ENCODE measurements at regions not wholly inside any gene's neighbourhood (a gene's known extent, or its start where the extent isn't known, plus 50 kb on each side); places are given as distances from the start of the nearest gene placed in this dataset.

- H3K27ac ChIP-seq = no peak overlapping the region
- no peak for TF ChIP-seq CTCF (IDR thresholded peaks at IDR 0.05)
- TF ChIP-seq ZFX (IDR thresholded peaks at IDR 0.05; ENCODE audit: borderline replicate concordance) = no peak
Measured at GRCh38 chr14:96727980-96728717, 69.0 kb upstream of the VRK1 start.

GRCh38 chr14:96729889-96730288, 67.3 kb upstream of the VRK1 start:
- TF ChIP-seq ZFX (IDR thresholded peaks at IDR 0.05; ENCODE audit: borderline replicate concordance) (no peak), CTCF (IDR thresholded peaks at IDR 0.05) (no peak)
- H3K27ac ChIP-seq = no peak overlapping the region

GRCh38 chr14:96730386-96730785, 66.8 kb upstream of the VRK1 start:
- no peak overlapping the region for H3K27ac ChIP-seq
- TF ChIP-seq CTCF (IDR thresholded peaks at IDR 0.05) (no peak), ZFX (IDR thresholded peaks at IDR 0.05; ENCODE audit: borderline replicate concordance) (no peak)

DNA sequence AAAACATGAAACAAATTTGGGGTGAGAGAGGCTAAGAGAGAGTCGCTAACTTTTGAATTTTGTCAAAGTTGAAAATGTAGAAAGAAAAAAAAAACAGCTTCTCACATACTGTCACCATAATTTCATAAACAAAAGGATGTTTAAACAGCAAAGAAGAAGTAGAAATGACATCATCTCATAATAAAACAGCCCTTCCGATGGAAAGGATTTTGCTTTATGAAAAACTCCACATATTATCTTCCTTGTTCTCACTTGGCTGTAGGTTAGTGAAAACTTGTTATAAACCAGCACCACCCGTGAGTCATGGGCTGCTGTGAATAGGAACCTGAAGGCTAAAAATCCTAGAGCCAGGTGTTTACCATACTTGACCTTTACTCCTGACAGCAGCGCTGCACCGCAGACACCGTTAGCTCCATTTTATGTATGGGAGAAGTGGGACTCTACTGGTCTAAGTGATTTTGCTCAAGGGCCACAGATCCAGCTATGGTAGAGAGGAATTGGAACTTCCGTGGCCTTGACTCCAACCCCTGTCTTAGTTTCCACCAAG, 63.0 kb upstream of the VRK1 start:
- TF ChIP-seq ZFX (IDR thresholded peaks at IDR 0.05; ENCODE audit: borderline replicate concordance) (no peak), CTCF (IDR thresholded peaks at IDR 0.05) (no peak)
- H3K27ac ChIP-seq = no peak overlapping the region

GRCh38 chr14:96735526-96735925, 61.7 kb upstream of the VRK1 start:
- no peak for TF ChIP-seq ZFX (IDR thresholded peaks at IDR 0.05; ENCODE audit: borderline replicate concordance)
- TF ChIP-seq CTCF (IDR thresholded peaks at IDR 0.05) = no peak
- H3K27ac ChIP-seq = no peak overlapping the region

DNA sequence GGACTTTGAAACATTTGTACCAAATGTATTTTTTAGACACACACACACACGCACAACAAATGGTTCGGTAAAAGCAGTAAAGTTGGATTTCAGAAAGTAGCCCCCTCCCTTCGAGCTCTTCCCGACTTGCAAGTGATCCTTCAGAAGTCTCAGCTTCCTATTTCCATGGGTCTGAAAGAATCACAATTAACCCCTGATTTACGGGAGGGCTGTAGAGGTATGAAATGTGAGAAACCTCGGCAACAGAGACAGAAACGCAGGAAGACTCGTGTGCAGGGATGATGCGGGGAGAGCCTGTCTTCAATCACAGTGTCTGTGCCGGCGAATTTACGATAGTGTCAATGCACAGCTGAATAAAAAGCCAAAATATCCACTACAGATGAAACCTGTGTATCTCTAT, 60.7 kb upstream of the VRK1 start:
- H3K27ac ChIP-seq = no peak overlapping the region

More for the DNA sequence above, 60.7 kb upstream of the VRK1 start:
- TF ChIP-seq CTCF (IDR thresholded peaks at IDR 0.05) (no peak), ZFX (IDR thresholded peaks at IDR 0.05; ENCODE audit: borderline replicate concordance) (no peak)

All from 22Rv1 (cell line).